GM23338 (cell line): ENCODE measurements at regions not wholly inside any gene's neighbourhood (a gene's known extent, or its start where the extent isn't known, plus 50 kb on each side); places are given as distances from the start of the nearest gene placed in this dataset.

Experiments
- CREB1 ChIP-seq: fragments of 250-450 bp; sonication (Bioruptor Pico); IDR thresholded peaks from 2 replicates; pipeline ENCODE4 v1.5.0; 2020; ENCODE audit warnings: low read depth, mild to moderate bottlenecking, moderate library complexity
- ETS1 ChIP-seq: IDR thresholded peaks from 2 replicates; pipeline ENCODE4 v1.6.1; 2016; ENCODE audit warnings: antibody characterized with exemption
- EZH2 ChIP-seq: fragments of 200-600 bp; sonication (generic); IDR thresholded peaks from one replicate; pipeline ENCODE4 v1.8.0; 2017; ENCODE audit warnings: antibody characterized with exemption, mild to moderate bottlenecking, low read depth; ENCODE audit not compliant: unreplicated experiment
- EZH2phosphoT487 ChIP-seq: fragments of 200-600 bp; sonication (generic); IDR thresholded peaks from one replicate; pipeline ENCODE4 v1.8.1; 2018; ENCODE audit warnings: antibody characterized with exemption; ENCODE audit not compliant: unreplicated experiment
- JUNB ChIP-seq: IDR thresholded peaks from one replicate; pipeline ENCODE4 v1.6.1; 2016; ENCODE audit warnings: antibody characterized with exemption; ENCODE audit not compliant: unreplicated experiment
- NANOG ChIP-seq: IDR thresholded peaks from 2 replicates; pipeline ENCODE4 v1.6.1; 2016; ENCODE audit warnings: antibody characterized with exemption, borderline replicate concordance
- POLR2AphosphoS5 ChIP-seq: IDR thresholded peaks from 2 replicates; pipeline ENCODE4 v1.6.1; 2016; ENCODE audit warnings: antibody characterized with exemption, low read depth
- REST ChIP-seq: IDR thresholded peaks from one replicate; pipeline ENCODE4 v1.6.1; 2018; ENCODE audit warnings: antibody characterized with exemption; ENCODE audit not compliant: unreplicated experiment
- STAT1 ChIP-seq: IDR thresholded peaks from one replicate; pipeline ENCODE4 v1.6.1; 2016; ENCODE audit warnings: antibody characterized with exemption; ENCODE audit not compliant: unreplicated experiment
- ZNF114 ChIP-seq: fragments of 250-450 bp; sonication (Bioruptor Pico); IDR thresholded peaks from 2 replicates; pipeline ENCODE4 v1.5.0; 2020; ENCODE audit warnings: mild to moderate bottlenecking, moderate library complexity
- ZNF331 ChIP-seq: fragments of 250-450 bp; sonication (Bioruptor Pico); IDR thresholded peaks from 2 replicates; pipeline ENCODE4 v1.5.0; 2020; ENCODE audit warnings: low read depth, mild to moderate bottlenecking, moderate library complexity
- TF ChIP-seq, protein P1 (sequence below), 2 experiments: fragments of 200-600 bp in 1 of 2; sonication (generic) in 1 of 2; conservative IDR thresholded peaks; 2 replicates each; pipeline versions ENCODE4 v1.5.1 to v1.6.1; 2016 to 2017; ENCODE audit warnings: antibody characterized with exemption in 2 of 2, low read depth in 2 of 2, mild to moderate bottlenecking in 2 of 2, moderate library complexity in 1 of 2
- TF ChIP-seq, protein P2 (sequence below): fragments of 250-450 bp; sonication (Bioruptor Pico); IDR thresholded peaks from 2 replicates; pipeline ENCODE4 v1.5.0; 2020; ENCODE audit warnings: mild to moderate bottlenecking, moderate library complexity

- TF ChIP-seq, protein P1, sequence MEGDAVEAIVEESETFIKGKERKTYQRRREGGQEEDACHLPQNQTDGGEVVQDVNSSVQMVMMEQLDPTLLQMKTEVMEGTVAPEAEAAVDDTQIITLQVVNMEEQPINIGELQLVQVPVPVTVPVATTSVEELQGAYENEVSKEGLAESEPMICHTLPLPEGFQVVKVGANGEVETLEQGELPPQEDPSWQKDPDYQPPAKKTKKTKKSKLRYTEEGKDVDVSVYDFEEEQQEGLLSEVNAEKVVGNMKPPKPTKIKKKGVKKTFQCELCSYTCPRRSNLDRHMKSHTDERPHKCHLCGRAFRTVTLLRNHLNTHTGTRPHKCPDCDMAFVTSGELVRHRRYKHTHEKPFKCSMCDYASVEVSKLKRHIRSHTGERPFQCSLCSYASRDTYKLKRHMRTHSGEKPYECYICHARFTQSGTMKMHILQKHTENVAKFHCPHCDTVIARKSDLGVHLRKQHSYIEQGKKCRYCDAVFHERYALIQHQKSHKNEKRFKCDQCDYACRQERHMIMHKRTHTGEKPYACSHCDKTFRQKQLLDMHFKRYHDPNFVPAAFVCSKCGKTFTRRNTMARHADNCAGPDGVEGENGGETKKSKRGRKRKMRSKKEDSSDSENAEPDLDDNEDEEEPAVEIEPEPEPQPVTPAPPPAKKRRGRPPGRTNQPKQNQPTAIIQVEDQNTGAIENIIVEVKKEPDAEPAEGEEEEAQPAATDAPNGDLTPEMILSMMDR (conservative IDR thresholded peaks at IDR 0.05; ENCODE audit: low read depth in 2 of 2) = no peak
- no peak for TF ChIP-seq EZH2
- no peak for TF ChIP-seq POLR2AphosphoS5
- no peak for TF ChIP-seq REST
- no peak for TF ChIP-seq CREB1
- no peak for TF ChIP-seq EZH2phosphoT487
- no peak for TF ChIP-seq ZNF331
- TF ChIP-seq JUNB = no peak
- TF ChIP-seq STAT1 = no peak
- no peak for TF ChIP-seq ETS1
- TF ChIP-seq ZNF114 (CRISPR knock-in tag) = no peak
- TF ChIP-seq NANOG = no peak
- TF ChIP-seq, protein P2, sequence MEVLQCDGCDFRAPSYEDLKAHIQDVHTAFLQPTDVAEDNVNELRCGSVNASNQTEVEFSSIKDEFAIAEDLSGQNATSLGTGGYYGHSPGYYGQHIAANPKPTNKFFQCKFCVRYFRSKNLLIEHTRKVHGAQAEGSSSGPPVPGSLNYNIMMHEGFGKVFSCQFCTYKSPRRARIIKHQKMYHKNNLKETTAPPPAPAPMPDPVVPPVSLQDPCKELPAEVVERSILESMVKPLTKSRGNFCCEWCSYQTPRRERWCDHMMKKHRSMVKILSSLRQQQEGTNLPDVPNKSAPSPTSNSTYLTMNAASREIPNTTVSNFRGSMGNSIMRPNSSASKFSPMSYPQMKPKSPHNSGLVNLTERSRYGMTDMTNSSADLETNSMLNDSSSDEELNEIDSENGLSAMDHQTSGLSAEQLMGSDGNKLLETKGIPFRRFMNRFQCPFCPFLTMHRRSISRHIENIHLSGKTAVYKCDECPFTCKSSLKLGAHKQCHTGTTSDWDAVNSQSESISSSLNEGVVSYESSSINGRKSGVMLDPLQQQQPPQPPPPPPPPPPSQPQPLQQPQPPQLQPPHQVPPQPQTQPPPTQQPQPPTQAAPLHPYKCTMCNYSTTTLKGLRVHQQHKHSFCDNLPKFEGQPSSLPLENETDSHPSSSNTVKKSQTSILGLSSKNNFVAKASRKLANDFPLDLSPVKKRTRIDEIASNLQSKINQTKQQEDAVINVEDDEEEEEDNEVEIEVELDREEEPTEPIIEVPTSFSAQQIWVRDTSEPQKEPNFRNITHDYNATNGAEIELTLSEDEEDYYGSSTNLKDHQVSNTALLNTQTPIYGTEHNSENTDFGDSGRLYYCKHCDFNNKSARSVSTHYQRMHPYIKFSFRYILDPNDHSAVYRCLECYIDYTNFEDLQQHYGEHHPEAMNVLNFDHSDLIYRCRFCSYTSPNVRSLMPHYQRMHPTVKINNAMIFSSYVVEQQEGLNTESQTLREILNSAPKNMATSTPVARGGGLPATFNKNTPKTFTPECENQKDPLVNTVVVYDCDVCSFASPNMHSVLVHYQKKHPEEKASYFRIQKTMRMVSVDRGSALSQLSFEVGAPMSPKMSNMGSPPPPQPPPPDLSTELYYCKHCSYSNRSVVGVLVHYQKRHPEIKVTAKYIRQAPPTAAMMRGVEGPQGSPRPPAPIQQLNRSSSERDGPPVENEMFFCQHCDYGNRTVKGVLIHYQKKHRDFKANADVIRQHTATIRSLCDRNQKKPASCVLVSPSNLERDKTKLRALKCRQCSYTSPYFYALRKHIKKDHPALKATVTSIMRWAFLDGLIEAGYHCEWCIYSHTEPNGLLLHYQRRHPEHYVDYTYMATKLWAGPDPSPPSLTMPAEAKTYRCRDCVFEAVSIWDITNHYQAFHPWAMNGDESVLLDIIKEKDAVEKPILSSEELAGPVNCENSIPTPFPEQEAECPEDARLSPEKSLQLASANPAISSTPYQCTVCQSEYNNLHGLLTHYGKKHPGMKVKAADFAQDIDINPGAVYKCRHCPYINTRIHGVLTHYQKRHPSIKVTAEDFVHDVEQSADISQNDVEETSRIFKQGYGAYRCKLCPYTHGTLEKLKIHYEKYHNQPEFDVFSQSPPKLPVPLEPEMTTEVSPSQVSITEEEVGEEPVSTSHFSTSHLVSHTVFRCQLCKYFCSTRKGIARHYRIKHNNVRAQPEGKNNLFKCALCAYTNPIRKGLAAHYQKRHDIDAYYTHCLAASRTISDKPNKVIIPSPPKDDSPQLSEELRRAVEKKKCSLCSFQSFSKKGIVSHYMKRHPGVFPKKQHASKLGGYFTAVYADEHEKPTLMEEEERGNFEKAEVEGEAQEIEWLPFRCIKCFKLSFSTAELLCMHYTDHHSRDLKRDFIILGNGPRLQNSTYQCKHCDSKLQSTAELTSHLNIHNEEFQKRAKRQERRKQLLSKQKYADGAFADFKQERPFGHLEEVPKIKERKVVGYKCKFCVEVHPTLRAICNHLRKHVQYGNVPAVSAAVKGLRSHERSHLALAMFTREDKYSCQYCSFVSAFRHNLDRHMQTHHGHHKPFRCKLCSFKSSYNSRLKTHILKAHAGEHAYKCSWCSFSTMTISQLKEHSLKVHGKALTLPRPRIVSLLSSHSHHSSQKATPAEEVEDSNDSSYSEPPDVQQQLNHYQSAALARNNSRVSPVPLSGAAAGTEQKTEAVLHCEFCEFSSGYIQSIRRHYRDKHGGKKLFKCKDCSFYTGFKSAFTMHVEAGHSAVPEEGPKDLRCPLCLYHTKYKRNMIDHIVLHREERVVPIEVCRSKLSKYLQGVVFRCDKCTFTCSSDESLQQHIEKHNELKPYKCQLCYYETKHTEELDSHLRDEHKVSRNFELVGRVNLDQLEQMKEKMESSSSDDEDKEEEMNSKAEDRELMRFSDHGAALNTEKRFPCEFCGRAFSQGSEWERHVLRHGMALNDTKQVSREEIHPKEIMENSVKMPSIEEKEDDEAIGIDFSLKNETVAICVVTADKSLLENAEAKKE (CRISPR knock-in tag) = no peak
Measured at GRCh38 chr5:63439537-63439936, 522.7 kb downstream of the HTR1A start.
